H1 (cell line): ENCODE measurements at regions not wholly inside any gene's neighbourhood (a gene's known extent, or its start where the extent isn't known, plus 50 kb on each side); places are given as distances from the start of the nearest gene placed in this dataset.
A peak's percentile ranks its signal among the peaks of the same experiment; 100 is the strongest.

Experiments
- CTCF ChIA-PET: fragments of 300-600 bp; sonication (Branson Sonifier 250); formaldehyde crosslinking; loops from one replicate; lab custom pipeline; 2021; ENCODE audit not compliant: partially characterized antibody; lab: Charles Lee
- POLR2A ChIA-PET: fragments of 300-600 bp; sonication (Branson Sonifier 250); formaldehyde crosslinking; loops from one replicate; lab custom pipeline; 2021; ENCODE audit warnings: inconsistent platforms; ENCODE audit not compliant: partially characterized antibody; lab: Charles Lee
- DNase-seq, 2 experiments: peaks; one replicate each; pipeline versions ENCODE4 v3.0.0 to v3.0.0-alpha.2; 2010 to 2022; ENCODE audit warnings: low spot score in 2 of 2, low read depth in 1 of 2, mixed read lengths in 1 of 2
- FAIRE-seq: peaks from 2 replicates; lab custom pipeline; 2011; peaks lifted over from hg19 to GRCh38; lab: Jason Lieb, UNC
- H2AFZ ChIP-seq: 2 replicates; pipeline ENCODE4 v1.8.1; 2012; ENCODE audit warnings: low read length, inconsistent platforms
- H2AK5ac ChIP-seq: 2 replicates; pipeline ENCODE4 v1.6.1; 2013; ENCODE audit warnings: low read depth, low read length
- H2BK120ac ChIP-seq: replicated peaks from 2 replicates; pipeline ENCODE3; 2013; ENCODE audit warnings: low read depth, low read length, inconsistent platforms
- H2BK12ac ChIP-seq: 2 replicates; pipeline ENCODE4 v1.6.1; 2013; ENCODE audit warnings: low read depth, low read length
- H2BK15ac ChIP-seq: 2 replicates; pipeline ENCODE4 v1.6.1; 2013; ENCODE audit warnings: low read length
- H2BK20ac ChIP-seq: 2 replicates; pipeline ENCODE4 v1.6.1; 2013; ENCODE audit warnings: low read length
- H2BK5ac ChIP-seq: 2 replicates; pipeline ENCODE4 v1.6.1; 2013; ENCODE audit warnings: low read depth, low read length
- H3K14ac ChIP-seq: 2 replicates; pipeline ENCODE4 v1.6.1; 2013; ENCODE audit warnings: inconsistent platforms; ENCODE audit not compliant: insufficient read length
- H3K18ac ChIP-seq: 2 replicates; pipeline ENCODE4 v1.6.1; 2013; ENCODE audit warnings: low read length; ENCODE audit errors: extremely low read depth
- H3K23ac ChIP-seq: 2 replicates; pipeline ENCODE4 v1.6.1; 2013; ENCODE audit warnings: inconsistent platforms; ENCODE audit not compliant: insufficient read length
- H3K23me2 ChIP-seq: 2 replicates; pipeline ENCODE4 v1.6.1; 2013; ENCODE audit warnings: low read depth, low read length
- H3K27ac ChIP-seq: 2 replicates; pipeline ENCODE4 v1.6.1; 2011; ENCODE audit warnings: low read depth, low read length, inconsistent platforms
- H3K27me3 ChIP-seq, 4 experiments: replicated peaks in 1 of 4; 1 replicate in 1 of 4; 2 replicates in 3 of 4; pipeline versions ENCODE4 v1.6.1 to v1.8.1; 2011 to 2013; ENCODE audit warnings: low read length in 3 of 4, mild to moderate bottlenecking in 3 of 4, inconsistent platforms in 2 of 4, mixed read lengths in 2 of 4, moderate library complexity in 1 of 4; ENCODE audit not compliant: control insufficient read depth in 3 of 4, insufficient read depth in 3 of 4; ENCODE audit errors: extremely low read depth in 1 of 4
- H3K36me3 ChIP-seq, 4 experiments: 2 replicates each; pipeline versions ENCODE4 v1.6.1 to v1.8.1; 2011 to 2013; ENCODE audit warnings: mild to moderate bottlenecking in 4 of 4, low read length in 3 of 4, moderate library complexity in 2 of 4, control low read depth in 1 of 4, inconsistent platforms in 1 of 4; ENCODE audit not compliant: insufficient read depth in 4 of 4, control insufficient read depth in 2 of 4
- H3K4ac ChIP-seq: replicated peaks from 2 replicates; pipeline ENCODE3; 2013; ENCODE audit warnings: low read length, low read depth, mixed read lengths, inconsistent platforms; ENCODE audit not compliant: insufficient read length
- H3K4me1 ChIP-seq, 4 experiments: replicated peaks in 1 of 4; 1 replicate in 1 of 4; 2 replicates in 3 of 4; pipeline versions ENCODE4 v1.6.1 to v1.8.1; 2011 to 2013; ENCODE audit warnings: low read length in 3 of 4, inconsistent platforms in 2 of 4, mixed read lengths in 1 of 4; ENCODE audit not compliant: insufficient read depth in 4 of 4, control insufficient read depth in 3 of 4
- H3K4me2 ChIP-seq, 2 experiments: 2 replicates each; pipeline versions ENCODE4 v1.6.1 to v1.8.1; 2011 to 2013; ENCODE audit warnings: low read depth in 2 of 2, low read length in 2 of 2, control low read depth in 1 of 2, inconsistent platforms in 1 of 2, mild to moderate bottlenecking in 1 of 2; ENCODE audit not compliant: insufficient read depth in 1 of 2
- H3K4me3 ChIP-seq, 4 experiments: fragments of 200-600, 300-600 bp in 1 of 4; sonication (generic), shearing (Covaris generic), sonication (Bioruptor Twin) in 1 of 4; 2 replicates each; pipeline versions ENCODE4 v1.5.1 to v1.8.1; 2011 to 2016; ENCODE audit warnings: low read length in 4 of 4, low read depth in 3 of 4, control low read depth in 2 of 4, inconsistent platforms in 2 of 4, mild to moderate bottlenecking in 2 of 4, mixed read lengths in 1 of 4, moderate library complexity in 1 of 4; ENCODE audit not compliant: insufficient read depth in 2 of 4; ENCODE audit errors: extremely low read depth in 1 of 4
- H3K56ac ChIP-seq: replicated peaks from 2 replicates; pipeline ENCODE3; 2013; ENCODE audit warnings: low read depth, mild to moderate bottlenecking, mixed read lengths, low read length, inconsistent platforms; ENCODE audit not compliant: insufficient read length
- H3K79me1 ChIP-seq: 2 replicates; pipeline ENCODE4 v1.6.1; 2013; ENCODE audit warnings: low read depth, low read length, control low read depth
- H3K79me2 ChIP-seq, 2 experiments: 2 replicates each; pipeline versions ENCODE4 v1.6.1 to v1.8.1; 2012 to 2013; ENCODE audit warnings: low read length in 2 of 2, mild to moderate bottlenecking in 2 of 2, inconsistent platforms in 1 of 2; ENCODE audit not compliant: insufficient read depth in 2 of 2, control insufficient read depth in 1 of 2
- H3K9ac ChIP-seq, 4 experiments: replicated peaks in 1 of 4; 1 replicate in 1 of 4; 2 replicates in 3 of 4; pipeline versions ENCODE4 v1.6.1 to v1.8.1; 2011 to 2013; ENCODE audit warnings: low read depth in 3 of 4, low read length in 3 of 4, control low read depth in 2 of 4, mild to moderate bottlenecking in 2 of 4, moderate library complexity in 2 of 4, inconsistent platforms in 1 of 4; ENCODE audit errors: extremely low read depth in 1 of 4
- H3K9me3 ChIP-seq, 2 experiments: 2 replicates each; pipeline versions ENCODE4 v1.6.1 to v1.8.1; 2012 to 2013; ENCODE audit warnings: mild to moderate bottlenecking in 2 of 2, moderate library complexity in 2 of 2, control low read depth in 1 of 2, inconsistent platforms in 1 of 2, low read depth in 1 of 2, low read length in 1 of 2, mixed read lengths in 1 of 2; ENCODE audit not compliant: insufficient read depth in 2 of 2
- H4K20me1 ChIP-seq, 2 experiments: replicated peaks in 1 of 2; 2 replicates each; pipeline versions ENCODE3 to v1.8.1; 2011 to 2013; ENCODE audit warnings: inconsistent platforms in 2 of 2, low read length in 2 of 2, mild to moderate bottlenecking in 1 of 2; ENCODE audit not compliant: insufficient read depth in 2 of 2, control insufficient read depth in 1 of 2
- H4K5ac ChIP-seq: 2 replicates; pipeline ENCODE4 v1.6.1; 2013; ENCODE audit warnings: low read length, low read depth, mixed read lengths, inconsistent platforms; ENCODE audit not compliant: insufficient read length
- H4K8ac ChIP-seq: 2 replicates; pipeline ENCODE4 v1.8.0; 2013; ENCODE audit warnings: mild to moderate bottlenecking, moderate library complexity, low read length, inconsistent platforms; ENCODE audit not compliant: insufficient read depth; ENCODE audit errors: extremely low read depth
- H4K91ac ChIP-seq: replicated peaks from 2 replicates; pipeline ENCODE3; 2013; ENCODE audit warnings: low read length, mixed read lengths, inconsistent platforms; ENCODE audit not compliant: insufficient read length
- HDAC2 ChIP-seq, 2 experiments: fragments of 300-600 bp in 1 of 2; sonication (generic) in 1 of 2; IDR thresholded peaks; 2 replicates each; pipeline ENCODE4 v1.6.1; 2011 to 2012; ENCODE audit warnings: low read depth in 2 of 2, low read length in 2 of 2, mild to moderate bottlenecking in 2 of 2, moderate library complexity in 2 of 2, borderline replicate concordance in 1 of 2, inconsistent platforms in 1 of 2
- POLR2AphosphoS5 ChIP-seq: IDR thresholded peaks from 2 replicates; pipeline ENCODE4 v1.6.1; 2011; ENCODE audit warnings: low read depth, low read length
- SIN3A ChIP-seq, 2 experiments: IDR thresholded peaks in 1 of 2; conservative IDR thresholded peaks in 1 of 2; 2 replicates each; pipeline ENCODE4 v1.6.1; 2011 to 2012; ENCODE audit warnings: low read length in 2 of 2, improper control_type of control experiment in 1 of 2, low read depth in 1 of 2, mild to moderate bottlenecking in 1 of 2
- SP2 ChIP-seq: IDR thresholded peaks from 2 replicates; pipeline ENCODE4 v1.6.1; 2012; ENCODE audit warnings: mild to moderate bottlenecking, low read length, inconsistent platforms
- WGBS, 2 experiments: shearing (Covaris generic) in 1 of 2; methylation state at CpG; one replicate each; pipeline versions ENCODE4 v1.1.6 to v1.1.7; 2013 to 2015; ENCODE audit warnings: low lambda C conversion rate in 2 of 2, mixed read lengths in 2 of 2, inconsistent platforms in 1 of 2, low coverage in 1 of 2, missing lambda C conversion rate in 1 of 2; ENCODE audit not compliant: insufficient replicate concordance in 2 of 2, insufficient coverage in 1 of 2, insufficient read length in 1 of 2; ENCODE audit errors: extremely low coverage in 1 of 2, missing lambda C conversion rate in 1 of 2; 5-methylcytosine and 5-hydroxymethylcytosine counted together
- TF ChIP-seq, protein P1 (sequence below), 3 experiments: IDR thresholded peaks; 1 replicate in 2 of 3; 2 replicates in 1 of 3; pipeline versions ENCODE4 v1.5.1 to v1.6.1; 2011; ENCODE audit warnings: low read length in 3 of 3, mild to moderate bottlenecking in 3 of 3, inconsistent platforms in 2 of 3, low read depth in 1 of 3, moderate library complexity in 1 of 3; ENCODE audit not compliant: insufficient read depth in 1 of 3; ENCODE audit errors: control extremely low read depth in 1 of 3

DNA sequence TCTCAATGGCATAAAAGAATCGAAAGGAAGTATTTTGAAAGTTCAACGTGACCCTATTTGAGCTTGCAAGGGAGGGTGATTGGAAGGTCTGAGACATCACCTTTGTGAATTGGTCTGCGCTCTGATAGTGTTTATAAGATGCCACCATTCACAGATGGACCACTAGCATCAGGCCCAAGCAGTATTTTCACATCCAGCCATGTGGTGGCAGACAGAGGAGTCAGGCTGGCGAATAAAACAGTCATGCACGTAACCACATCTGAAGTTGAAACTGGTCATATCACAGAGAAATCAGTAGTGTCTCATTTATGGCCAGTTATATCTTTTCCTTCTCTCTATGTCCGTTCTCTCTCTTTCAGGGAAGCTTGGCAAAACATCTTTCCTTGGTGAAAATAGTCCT lies 170.1 kb upstream of the ONECUT1 start:
- H2BK120ac ChIP-seq, result no peak overlapping the region
- no peaks in the 10 kb centered on the region for H3K27me3 ChIP-seq
- no peak overlapping the region for H4K8ac ChIP-seq
- no peak overlapping the region for H3K56ac ChIP-seq
- H2BK5ac ChIP-seq, result no peak overlapping the region
- TF ChIP-seq, protein P1, sequence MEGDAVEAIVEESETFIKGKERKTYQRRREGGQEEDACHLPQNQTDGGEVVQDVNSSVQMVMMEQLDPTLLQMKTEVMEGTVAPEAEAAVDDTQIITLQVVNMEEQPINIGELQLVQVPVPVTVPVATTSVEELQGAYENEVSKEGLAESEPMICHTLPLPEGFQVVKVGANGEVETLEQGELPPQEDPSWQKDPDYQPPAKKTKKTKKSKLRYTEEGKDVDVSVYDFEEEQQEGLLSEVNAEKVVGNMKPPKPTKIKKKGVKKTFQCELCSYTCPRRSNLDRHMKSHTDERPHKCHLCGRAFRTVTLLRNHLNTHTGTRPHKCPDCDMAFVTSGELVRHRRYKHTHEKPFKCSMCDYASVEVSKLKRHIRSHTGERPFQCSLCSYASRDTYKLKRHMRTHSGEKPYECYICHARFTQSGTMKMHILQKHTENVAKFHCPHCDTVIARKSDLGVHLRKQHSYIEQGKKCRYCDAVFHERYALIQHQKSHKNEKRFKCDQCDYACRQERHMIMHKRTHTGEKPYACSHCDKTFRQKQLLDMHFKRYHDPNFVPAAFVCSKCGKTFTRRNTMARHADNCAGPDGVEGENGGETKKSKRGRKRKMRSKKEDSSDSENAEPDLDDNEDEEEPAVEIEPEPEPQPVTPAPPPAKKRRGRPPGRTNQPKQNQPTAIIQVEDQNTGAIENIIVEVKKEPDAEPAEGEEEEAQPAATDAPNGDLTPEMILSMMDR (IDR thresholded peaks at IDR 0.05; ENCODE audit: control extremely low read depth in 1 of 3, insufficient read depth in 1 of 3, low read depth in 1 of 3, low read length in 3 of 3), result peak in 1 of 3 experiments; percentile 5; a peak in 1 of 4 replicates
- no peak for TF ChIP-seq POLR2AphosphoS5
- TF ChIP-seq SIN3A (conservative IDR thresholded peaks at IDR 0.05 in 1 of 2, IDR thresholded peaks at IDR 0.05 in 1 of 2; ENCODE audit: low read depth in 1 of 2, low read length in 2 of 2), result no peak
- TF ChIP-seq HDAC2 (IDR thresholded peaks at IDR 0.05; ENCODE audit: borderline replicate concordance in 1 of 2, low read depth in 2 of 2, low read length in 2 of 2), result no peak
- TF ChIP-seq SP2, result no peak
- CTCF ChIA-PET, result interaction anchor here (0.6 kb wide), 1 partner anchor 144 kb away, joined by 6 read pairs; no protein-coding TSS in a partner anchor
- no peak overlapping the region for H3K27ac ChIP-seq
- no peaks in the 10 kb centered on the region for H3K23me2 ChIP-seq
- no peaks in the 10 kb centered on the region for H3K79me2 ChIP-seq
- H4K20me1 ChIP-seq, result no peaks in the 10 kb centered on the region
- DNase-seq (no peak), FAIRE-seq (no peak)
- no peak overlapping the region for H3K18ac ChIP-seq
- 84% methylated on average over 6 of the region's 6 CpGs; no CpG with 5 or more reads in 1 of the 2 experiments for WGBS, 2 experiments
- H3K23ac ChIP-seq, result no peak overlapping the region
- no peak overlapping the region for H4K91ac ChIP-seq
- no peak overlapping the region for H3K14ac ChIP-seq
- H3K4ac ChIP-seq, result no peak overlapping the region
- no peak overlapping the region for H3K9ac ChIP-seq
- POLR2A ChIA-PET, result no interaction called here
- H3K4me2 ChIP-seq, result no peak overlapping the region
- no peak overlapping the region for H2BK12ac ChIP-seq
- H2BK15ac ChIP-seq, result no peak overlapping the region
- no peak overlapping the region for H2AFZ ChIP-seq
- H3K4me3 ChIP-seq, result no peak overlapping the region
- peaks cover 0 to 6% (median 1%) of the 10 kb centered on the region in 4 experiments; a peak in 3 of 7 replicates for H3K4me1 ChIP-seq
- no peak overlapping the region for H2AK5ac ChIP-seq
- no peaks in the 10 kb centered on the region for H3K36me3 ChIP-seq
- H4K5ac ChIP-seq, result no peak overlapping the region
- H2BK20ac ChIP-seq, result no peak overlapping the region
- no peaks in the 10 kb centered on the region for H3K9me3 ChIP-seq
- no peaks in the 10 kb centered on the region for H3K79me1 ChIP-seq
